Smooth muscle cell (in vitro differentiated cells): ENCODE measurements at regions not wholly inside any gene's neighbourhood (a gene's known extent, or its start where the extent isn't known, plus 50 kb on each side); places are given as distances from the start of the nearest gene placed in this dataset.
A peak's percentile ranks its signal among the peaks of the same experiment; 100 is the strongest.

Experiments used
- DNase-seq: peaks from one replicate; lab custom pipeline; 2025; ENCODE audit not compliant: unreplicated experiment; lab: John Stamatoyannopoulos, UW
- H2AFZ ChIP-seq: fragments of 200-600 bp; sonication (generic); 2 replicates; pipeline ENCODE4 v1.6.0; 2016; ENCODE audit warnings: antibody characterized with exemption, low read depth, mild to moderate bottlenecking
- H3F3A ChIP-seq: fragments of 200-600 bp; sonication (generic); 2 replicates; pipeline ENCODE4 v1.6.0; 2017; ENCODE audit warnings: antibody characterized with exemption, low read depth
- H3K27ac ChIP-seq: fragments of 200-600 bp; sonication (generic); 2 replicates; pipeline ENCODE4 v1.5.1; 2016; ENCODE audit warnings: low read depth, mild to moderate bottlenecking
- H3K27me3 ChIP-seq: fragments of 200-600 bp; sonication (generic); 2 replicates; pipeline ENCODE4 v1.6.1; 2016; ENCODE audit warnings: low read depth, mild to moderate bottlenecking
- H3K36me3 ChIP-seq: fragments of 200-600 bp; sonication (generic); 2 replicates; pipeline ENCODE4 v1.5.1; 2016; ENCODE audit warnings: low read depth
- H3K4me1 ChIP-seq: fragments of 200-600 bp; sonication (generic); 2 replicates; pipeline ENCODE4 v1.5.1; 2016; ENCODE audit warnings: low read depth
- H3K4me2 ChIP-seq: fragments of 200-600 bp; sonication (generic); 2 replicates; pipeline ENCODE4 v1.6.0; 2016; ENCODE audit warnings: mild to moderate bottlenecking
- H3K4me3 ChIP-seq: fragments of 200-600 bp; sonication (generic); 2 replicates; pipeline ENCODE4 v1.5.1; 2016; ENCODE audit warnings: mild to moderate bottlenecking
- H3K79me2 ChIP-seq: fragments of 200-600 bp; sonication (generic); 2 replicates; pipeline ENCODE4 v1.6.0; 2016; ENCODE audit warnings: low read depth, mild to moderate bottlenecking
- H3K9ac ChIP-seq: fragments of 200-600 bp; sonication (generic); 2 replicates; pipeline ENCODE4 v1.6.0; 2016; ENCODE audit warnings: low read depth
- H3K9me3 ChIP-seq: fragments of 200-600 bp; sonication (generic); replicated peaks from 2 replicates; pipeline ENCODE4 v1.5.1; 2016; ENCODE audit warnings: low read depth
- H4K20me1 ChIP-seq: fragments of 200-600 bp; sonication (generic); 2 replicates; pipeline ENCODE4 v1.6.0; 2016; ENCODE audit warnings: low read depth
- CTCF ChIP-seq: fragments of 200-600 bp; sonication (generic); IDR thresholded peaks from 2 replicates; pipeline ENCODE4 v1.5.1; 2017; ENCODE audit warnings: borderline replicate concordance, mild to moderate bottlenecking, antibody characterized with exemption; ENCODE audit not compliant: insufficient read depth, poor library complexity, severe bottlenecking
- WGBS: methylation state at CpG from one replicate; pipeline ENCODE4 v1.1.7; 2016; ENCODE audit warnings: low lambda C conversion rate; 5-methylcytosine and 5-hydroxymethylcytosine counted together

- H3F3A ChIP-seq, result peaks cover 20% of the 10 kb centered on the region
- H3K27me3 ChIP-seq, result no peaks in the 10 kb centered on the region
- peak overlapping the region; percentile 18 for H3K4me2 ChIP-seq
- H3K4me3 ChIP-seq, result no peak overlapping the region
- no peak overlapping the region for H3K27ac ChIP-seq
- TF ChIP-seq CTCF, result no peak
- no peak for DNase-seq
- H2AFZ ChIP-seq, result no peak overlapping the region
- H3K79me2 ChIP-seq, result no peaks in the 10 kb centered on the region
- H4K20me1 ChIP-seq, result no peaks in the 10 kb centered on the region
- no peaks in the 10 kb centered on the region for H3K36me3 ChIP-seq
- peaks cover 5% of the 10 kb centered on the region for H3K4me1 ChIP-seq
- WGBS, result 44% methylated on average over 5 of the region's 5 CpGs
- no peaks in the 10 kb centered on the region for H3K9me3 ChIP-seq
- no peak overlapping the region for H3K9ac ChIP-seq
These were observed 327.5 kb upstream of the ZMIZ1 start for GRCh38 chr10:78740976-78741915.

- Histone ChIP-seq H3K79me2 (no peaks in the 10 kb centered on the region), H2AFZ (no peak overlapping the region), H3K9ac (no peak overlapping the region), H3K27me3 (no peaks in the 10 kb centered on the region), H3F3A (peaks cover 23% of the 10 kb centered on the region), H3K4me3 (no peak overlapping the region), H4K20me1 (no peaks in the 10 kb centered on the region), H3K9me3 (no peaks in the 10 kb centered on the region), H3K4me2 (no peak overlapping the region), H3K27ac (no peak overlapping the region), H3K4me1 (peaks cover 5% of the 10 kb centered on the region), H3K36me3 (no peaks in the 10 kb centered on the region)
- WGBS, result 73% methylated on average over 5 of the region's 5 CpGs
- no peak for DNase-seq
- TF ChIP-seq CTCF, result no peak
These were observed 326.4 kb upstream of the ZMIZ1 start for GRCh38 chr10:78742406-78742729.

- H3K9ac ChIP-seq, result no peak overlapping the region
- no peaks in the 10 kb centered on the region for H3K9me3 ChIP-seq
- no peaks in the 10 kb centered on the region for H3K79me2 ChIP-seq
- H3K4me3 ChIP-seq, result no peak overlapping the region
- 54% methylated on average over 12 of the region's 12 CpGs for WGBS
- H3K4me2 ChIP-seq, result no peak overlapping the region
- H3K4me1 ChIP-seq, result peaks cover 5% of the 10 kb centered on the region
- no peak overlapping the region for H2AFZ ChIP-seq
- H4K20me1 ChIP-seq, result no peaks in the 10 kb centered on the region
- no peaks in the 10 kb centered on the region for H3K27me3 ChIP-seq
- no peak for TF ChIP-seq CTCF
- no peak overlapping the region for H3K27ac ChIP-seq
- no peaks in the 10 kb centered on the region for H3K36me3 ChIP-seq
- H3F3A ChIP-seq, result peaks cover 23% of the 10 kb centered on the region
- no peak for DNase-seq
These were observed 325.8 kb upstream of the ZMIZ1 start for GRCh38 chr10:78742730-78743615.
